Thoracic aorta (tissue), 2 donors: ENCODE measurements at regions not wholly inside any gene's neighbourhood (a gene's known extent, or its start where the extent isn't known, plus 50 kb on each side); places are given as distances from the start of the nearest gene placed in this dataset.

Experiments
- ATAC-seq: fragments of 150-250 bp; one replicate; pipeline ENCODE4 v1.8.0; 2017; ENCODE audit warnings: low read depth; ENCODE audit not compliant: insufficient number of reproducible peaks, low FRiP score
- DNase-seq: peaks from one replicate; pipeline ENCODE4 v3.0.0-alpha.2; 2020; ENCODE audit warnings: low spot score
- H3K27ac ChIP-seq, 2 donors: fragments of 200-600 bp; sonication (generic); 1 replicate in 1 of 2; 2 replicates in 1 of 2; pipeline ENCODE4 v1.5.1; 2016; ENCODE audit warnings: mild to moderate bottlenecking in 2 of 2, moderate library complexity in 2 of 2
- H3K27me3 ChIP-seq: fragments of 200-600 bp; sonication (generic); replicated peaks from 2 replicates; pipeline ENCODE4 v1.6.0; 2016; ENCODE audit warnings: mild to moderate bottlenecking; ENCODE audit not compliant: insufficient read depth
- H3K36me3 ChIP-seq: fragments of 200-600 bp; sonication (generic); one replicate; pipeline ENCODE4 v1.5.1; 2016
- H3K4me1 ChIP-seq, 2 donors: fragments of 200-600 bp; sonication (generic); 1 replicate in 1 of 2; 2 replicates in 1 of 2; pipeline versions ENCODE4 v1.5.1 to v1.6.0; 2016; ENCODE audit warnings: low read depth in 2 of 2, mild to moderate bottlenecking in 1 of 2; ENCODE audit not compliant: control insufficient read depth in 1 of 2
- H3K4me3 ChIP-seq: fragments of 200-600 bp; sonication (generic); 2 replicates; pipeline ENCODE4 v1.5.1; 2016; ENCODE audit warnings: mild to moderate bottlenecking
- H3K9me3 ChIP-seq: fragments of 200-600 bp; sonication (generic); 2 replicates; pipeline ENCODE4 v1.5.1; 2016
- TF ChIP-seq, protein P1 (sequence below): fragments of 200-600 bp; sonication (generic); IDR thresholded peaks from one replicate; pipeline ENCODE4 v1.5.1; 2019; ENCODE audit warnings: antibody characterized with exemption

- H3K4me3 ChIP-seq, result no peak overlapping the region
- H3K9me3 ChIP-seq, result no peaks in the 10 kb centered on the region
- no peaks in the 10 kb centered on the region for H3K27me3 ChIP-seq
- no peak for DNase-seq
- no peaks in the 10 kb centered on the region for H3K4me1 ChIP-seq
- TF ChIP-seq, protein P1, sequence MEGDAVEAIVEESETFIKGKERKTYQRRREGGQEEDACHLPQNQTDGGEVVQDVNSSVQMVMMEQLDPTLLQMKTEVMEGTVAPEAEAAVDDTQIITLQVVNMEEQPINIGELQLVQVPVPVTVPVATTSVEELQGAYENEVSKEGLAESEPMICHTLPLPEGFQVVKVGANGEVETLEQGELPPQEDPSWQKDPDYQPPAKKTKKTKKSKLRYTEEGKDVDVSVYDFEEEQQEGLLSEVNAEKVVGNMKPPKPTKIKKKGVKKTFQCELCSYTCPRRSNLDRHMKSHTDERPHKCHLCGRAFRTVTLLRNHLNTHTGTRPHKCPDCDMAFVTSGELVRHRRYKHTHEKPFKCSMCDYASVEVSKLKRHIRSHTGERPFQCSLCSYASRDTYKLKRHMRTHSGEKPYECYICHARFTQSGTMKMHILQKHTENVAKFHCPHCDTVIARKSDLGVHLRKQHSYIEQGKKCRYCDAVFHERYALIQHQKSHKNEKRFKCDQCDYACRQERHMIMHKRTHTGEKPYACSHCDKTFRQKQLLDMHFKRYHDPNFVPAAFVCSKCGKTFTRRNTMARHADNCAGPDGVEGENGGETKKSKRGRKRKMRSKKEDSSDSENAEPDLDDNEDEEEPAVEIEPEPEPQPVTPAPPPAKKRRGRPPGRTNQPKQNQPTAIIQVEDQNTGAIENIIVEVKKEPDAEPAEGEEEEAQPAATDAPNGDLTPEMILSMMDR, result no peak
- H3K27ac ChIP-seq, result no peak overlapping the region
- ATAC-seq, result no peak
- no peaks in the 10 kb centered on the region for H3K36me3 ChIP-seq
These were observed 59.8 kb upstream of the CCDC167 start for GRCh38 chr6:37559501-37559900.

GRCh38 chr6:37559050-37559449, 59.4 kb upstream of the CCDC167 start:
- no peak overlapping the region for H3K4me3 ChIP-seq
- no peaks in the 10 kb centered on the region for H3K36me3 ChIP-seq
- H3K27ac ChIP-seq, result no peak overlapping the region
- DNase-seq (no peak), ATAC-seq (no peak)
- TF ChIP-seq, protein P1, result no peak
- H3K9me3 ChIP-seq, result no peaks in the 10 kb centered on the region
- peaks cover under 1 to 2% of the 10 kb centered on the region in 2 donors for H3K4me1 ChIP-seq
- no peaks in the 10 kb centered on the region for H3K27me3 ChIP-seq

- H3K36me3 ChIP-seq, result no peaks in the 10 kb centered on the region
- peaks cover 4 to 6% of the 10 kb centered on the region in 2 donors for H3K4me1 ChIP-seq
- TF ChIP-seq, protein P1, result no peak
- no peak for ATAC-seq
- H3K4me3 ChIP-seq, result no peak overlapping the region
- DNase-seq, result no peak
- H3K27me3 ChIP-seq, result no peaks in the 10 kb centered on the region
- no peak overlapping the region for H3K27ac ChIP-seq
- no peaks in the 10 kb centered on the region for H3K9me3 ChIP-seq
These were observed 59.0 kb upstream of the CCDC167 start for GRCh38 chr6:37558646-37559045.

- H3K27me3 ChIP-seq, result no peaks in the 10 kb centered on the region
- DNase-seq, result no peak
- TF ChIP-seq, protein P1, result no peak
These were observed 58.5 kb upstream of the CCDC167 start for GRCh38 chr6:37558168-37558567.

DNA sequence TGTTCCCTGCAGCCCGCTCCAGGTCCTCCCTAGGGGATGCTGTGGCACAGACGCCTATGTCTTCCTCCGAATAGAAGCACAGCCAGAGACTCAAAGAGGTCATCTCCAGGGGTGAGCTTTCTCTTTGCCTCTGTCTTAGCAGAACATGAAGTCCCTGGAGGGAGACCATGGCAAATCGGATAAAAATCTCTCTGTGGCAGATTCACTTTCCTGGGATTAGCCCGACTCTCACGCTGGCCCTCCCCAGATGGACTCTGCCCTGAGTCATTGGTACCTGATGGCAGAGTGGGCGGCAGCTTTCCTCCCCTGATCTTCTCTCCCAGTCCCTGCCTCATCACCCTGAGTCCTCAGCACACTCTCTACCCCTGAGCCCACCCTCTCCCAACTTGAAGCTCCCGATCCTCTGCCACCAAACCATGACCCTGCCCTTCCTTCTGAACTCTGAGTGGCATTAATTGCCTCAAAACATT, 58.0 kb upstream of the CCDC167 start:
- H3K27me3 ChIP-seq, result no peaks in the 10 kb centered on the region
- TF ChIP-seq, protein P1, result no peak
- H3K4me1 ChIP-seq, result peaks cover 11 to 15% of the 10 kb centered on the region in 2 donors
- H3K4me3 ChIP-seq, result no peak overlapping the region
- H3K9me3 ChIP-seq, result no peaks in the 10 kb centered on the region
- ATAC-seq (no peak), DNase-seq (no peak)
- no peaks in the 10 kb centered on the region for H3K36me3 ChIP-seq
- no peak overlapping the region for H3K27ac ChIP-seq

More at GRCh38 chr6:37558168-37558567, 58.5 kb upstream of the CCDC167 start:
- peaks cover 8 to 11% of the 10 kb centered on the region in 2 donors for H3K4me1 ChIP-seq
- H3K27ac ChIP-seq, result no peak overlapping the region
- H3K36me3 ChIP-seq, result no peaks in the 10 kb centered on the region
- no peak overlapping the region for H3K4me3 ChIP-seq
- ATAC-seq, result no peak
- H3K9me3 ChIP-seq, result no peaks in the 10 kb centered on the region
